ENCODE measurements at regions not wholly inside any gene's neighbourhood (a gene's known extent, or its start where the extent isn't known, plus 50 kb on each side); places are given as distances from the start of the nearest gene placed in this dataset.
"Not testable (repeated sequence)": the region's sequence is repeated elsewhere in the genome, so short reads cannot be mapped to it uniquely, and the experiment has no call there.

- no peak for DNase-seq
Observed at GRCh38 chr18:26648509-26649192, 100.3 kb upstream of the KCTD1 start.

GRCh38 chr18:26646901-26647300, 98.5 kb upstream of the KCTD1 start:
- no peak for DNase-seq

- no peak for DNase-seq
Observed at GRCh38 chr18:26642440-26643348, 94.3 kb upstream of the KCTD1 start.

GRCh38 chr18:26640541-26640940, 92.2 kb upstream of the KCTD1 start:
- DNase-seq = no peak

GRCh38 chr18:26639149-26639548, 90.8 kb upstream of the KCTD1 start:
- DNase-seq = no peak

- no peak for DNase-seq
Observed at GRCh38 chr18:26637983-26638382, 89.6 kb upstream of the KCTD1 start.

- no peak for DNase-seq
Observed at GRCh38 chr18:26637324-26637723, 89.0 kb upstream of the KCTD1 start.

- no peak for DNase-seq
Observed at GRCh38 chr18:26635466-26635865, 87.1 kb upstream of the KCTD1 start.

GRCh38 chr18:26634631-26635030, 86.3 kb upstream of the KCTD1 start:
- DNase-seq = no peak

GRCh38 chr18:26631135-26631534, 82.8 kb upstream of the KCTD1 start:
- DNase-seq = no peak

- DNase-seq = no peak
Observed at GRCh38 chr18:26630596-26630995, 82.2 kb upstream of the KCTD1 start.

- no peak for DNase-seq
Observed at GRCh38 chr18:26628017-26628416, 79.7 kb upstream of the KCTD1 start.

- DNase-seq = no peak
Observed at GRCh38 chr18:26624443-26624842, 76.1 kb upstream of the KCTD1 start.

GRCh38 chr18:26623314-26623713, 75.0 kb upstream of the KCTD1 start:
- DNase-seq = not testable (repeated sequence)

GRCh38 chr18:26621161-26622026, 73.0 kb upstream of the KCTD1 start:
- no peak for DNase-seq

GRCh38 chr18:26619350-26619749, 71.0 kb upstream of the KCTD1 start:
- no peak for DNase-seq

GRCh38 chr18:26618135-26618534, 69.8 kb upstream of the KCTD1 start:
- DNase-seq = peak; percentile 4

- no peak for DNase-seq
Observed at GRCh38 chr18:26617151-26617554, 68.8 kb upstream of the KCTD1 start.

GRCh38 chr18:26614374-26614773, 66.0 kb upstream of the KCTD1 start:
- no peak for DNase-seq

Measured in NCI-H2171 treated with DMSO at 0.1 percent for 48 hours (cell line).